Stimulated activated CD8-positive, alpha-beta memory T cell treated with anti-CD3 and anti-CD28 coated beads, Interleukin-4, amount 100 ng/mL, for 48 hours (primary cell): ENCODE measurements at regions not wholly inside any gene's neighbourhood (a gene's known extent, or its start where the extent isn't known, plus 50 kb on each side); places are given as distances from the start of the nearest gene placed in this dataset.
"Not testable (repeated sequence)": the region's sequence is repeated elsewhere in the genome, so short reads cannot be mapped to it uniquely, and the experiment has no call there.

Experiments
- DNase-seq: peaks from one replicate; pipeline ENCODE4 v3.0.0-alpha.2; 2020

DNA sequence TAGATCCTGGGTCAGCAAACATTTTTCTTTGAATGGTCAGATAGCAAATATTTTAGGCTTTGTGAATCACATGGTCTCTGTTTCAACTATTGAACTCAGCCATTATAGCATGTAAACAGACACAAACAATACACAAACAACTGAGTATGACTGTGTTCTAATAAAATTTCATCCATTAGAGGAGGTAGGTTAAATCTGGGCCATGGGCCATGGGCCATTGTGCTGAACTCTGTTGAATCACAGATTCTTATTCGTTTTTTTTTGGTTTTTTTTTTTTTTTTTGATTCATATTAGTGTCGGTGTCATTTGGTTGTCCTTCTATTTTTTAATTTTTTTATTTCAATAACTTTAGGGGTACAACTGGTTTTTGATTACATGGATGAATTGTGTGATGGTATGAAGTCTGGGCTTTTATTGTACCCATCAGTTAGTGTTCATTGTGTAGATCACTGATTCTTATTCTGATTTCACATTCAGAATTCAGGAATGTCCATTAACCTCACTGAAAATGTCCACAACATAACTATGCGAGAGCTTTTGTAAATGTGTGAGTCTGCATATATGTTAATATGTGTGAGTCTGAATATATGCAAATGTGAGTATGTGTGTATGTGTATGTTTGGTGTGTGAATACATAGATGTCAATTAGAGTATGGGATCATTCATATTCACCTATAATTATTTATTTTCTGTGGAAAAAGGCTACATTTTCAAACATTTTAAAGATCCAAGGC is 443.7 kb upstream of the GRM3 start:
- no peak for DNase-seq

DNA sequence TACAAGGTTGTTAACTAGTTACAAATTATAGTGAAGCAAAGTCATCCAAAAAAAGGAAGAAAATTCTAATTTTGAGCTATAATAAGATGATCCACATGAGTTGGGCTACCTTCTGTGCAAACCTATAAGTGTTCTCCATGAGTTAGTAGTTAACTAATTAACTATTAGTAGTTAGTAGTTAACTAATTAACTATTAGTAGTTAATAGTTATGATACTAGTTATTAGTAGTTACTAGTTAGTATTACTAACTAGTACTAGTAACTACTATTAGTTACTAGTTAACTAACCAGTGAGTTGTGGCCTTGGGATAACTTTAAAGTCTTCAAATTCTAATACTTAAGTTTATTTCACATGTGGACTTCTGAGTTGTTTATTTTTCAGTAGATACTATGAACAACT is 453.4 kb upstream of the GRM3 start:
- DNase-seq, result no peak

GRCh38 chr7:86181474-86181873 is 462.2 kb upstream of the GRM3 start:
- DNase-seq, result no peak

DNA sequence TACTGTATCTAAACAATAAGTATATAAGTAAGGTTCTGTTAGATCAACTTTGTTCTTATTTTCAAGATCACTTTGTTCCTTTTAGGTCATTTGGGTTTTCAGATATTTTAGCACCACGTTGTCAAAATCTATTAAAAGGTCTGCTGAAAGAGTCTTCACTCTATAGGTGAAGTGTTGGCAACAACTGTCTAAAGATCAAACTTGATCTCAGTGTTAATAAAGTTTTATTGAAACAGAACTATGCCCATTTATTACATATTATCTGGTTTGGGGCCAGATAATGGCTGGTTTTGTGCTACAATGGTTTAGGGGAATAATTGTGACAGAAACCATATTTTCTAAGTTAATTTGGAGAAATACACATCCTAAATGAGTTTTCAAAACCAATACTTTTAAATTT is 478.9 kb upstream of the GRM3 start:
- no peak for DNase-seq

- no peak for DNase-seq
These were observed 485.6 kb upstream of the GRM3 start for GRCh38 chr7:86158111-86158510.

DNA sequence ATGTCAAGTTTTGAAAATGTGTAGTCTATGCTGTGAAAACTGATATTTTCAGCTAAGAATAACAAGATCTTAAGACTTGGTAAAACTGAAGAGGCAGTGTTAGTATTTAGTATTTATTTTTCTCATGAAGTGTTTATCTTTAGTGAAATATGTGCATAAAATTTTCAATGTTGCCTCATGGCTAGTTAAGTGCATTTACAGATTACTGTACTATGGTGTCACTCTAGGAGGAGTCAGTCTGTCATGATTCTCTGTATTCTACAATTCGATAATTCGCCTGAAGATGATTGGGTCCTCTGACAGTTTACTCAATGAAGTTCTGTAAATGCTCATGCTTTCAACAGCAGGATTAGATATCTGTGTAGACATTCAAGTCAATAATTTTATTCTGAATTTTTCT is 488.1 kb upstream of the GRM3 start:
- no peak for DNase-seq

DNA sequence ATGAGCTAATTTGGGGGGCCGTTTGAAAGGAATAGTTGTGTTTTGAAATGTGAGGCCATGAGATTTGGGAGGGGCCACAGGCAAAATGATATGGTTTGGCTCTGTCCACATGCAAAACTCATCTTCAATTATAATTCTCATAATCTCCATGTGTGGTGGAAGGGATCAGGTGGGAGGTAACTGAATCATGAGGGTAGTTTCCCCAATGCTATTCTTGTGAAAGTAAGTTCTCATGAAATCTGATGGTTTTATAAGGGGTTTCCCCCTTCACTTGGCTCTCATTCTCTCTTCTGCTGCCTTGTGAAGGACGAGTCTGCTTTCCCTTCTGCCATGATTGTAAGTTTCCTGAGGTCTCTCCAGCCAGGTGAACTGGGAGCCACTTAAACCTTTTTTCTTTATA is 490.8 kb upstream of the GRM3 start:
- DNase-seq, result no peak

DNA sequence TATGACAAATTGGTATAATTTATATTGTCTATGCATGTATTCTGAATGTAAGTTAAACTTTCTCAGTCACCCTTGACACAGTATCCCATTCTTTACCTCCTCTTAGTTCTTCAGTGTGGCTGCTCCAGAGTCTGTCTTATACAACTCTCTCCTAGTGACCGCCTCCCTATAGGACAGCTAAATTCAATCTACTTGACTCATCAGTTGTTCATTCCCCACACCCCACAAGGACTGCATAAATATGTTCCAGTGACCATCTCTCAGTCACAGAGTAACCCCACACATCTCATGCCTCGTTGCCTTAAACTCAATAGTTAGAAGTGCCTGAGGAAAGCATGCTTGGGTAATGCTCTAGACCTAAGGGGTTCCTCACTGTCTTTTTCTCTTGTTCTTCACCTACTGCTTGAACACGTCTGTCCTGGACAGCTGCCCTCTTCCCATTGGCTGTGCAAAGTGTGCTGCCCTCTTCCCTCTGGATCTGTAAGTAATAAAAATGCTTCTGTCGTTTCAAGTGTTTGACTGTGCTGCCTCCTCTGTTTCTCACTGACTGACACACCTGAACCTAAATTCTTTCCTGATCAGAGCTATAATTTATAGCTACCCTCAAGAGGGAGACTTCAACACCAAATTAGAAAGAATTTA is 494.6 kb upstream of the GRM3 start:
- no peak for DNase-seq

GRCh38 chr7:86148501-86148900 is 495.2 kb upstream of the GRM3 start:
- no peak for DNase-seq

DNA sequence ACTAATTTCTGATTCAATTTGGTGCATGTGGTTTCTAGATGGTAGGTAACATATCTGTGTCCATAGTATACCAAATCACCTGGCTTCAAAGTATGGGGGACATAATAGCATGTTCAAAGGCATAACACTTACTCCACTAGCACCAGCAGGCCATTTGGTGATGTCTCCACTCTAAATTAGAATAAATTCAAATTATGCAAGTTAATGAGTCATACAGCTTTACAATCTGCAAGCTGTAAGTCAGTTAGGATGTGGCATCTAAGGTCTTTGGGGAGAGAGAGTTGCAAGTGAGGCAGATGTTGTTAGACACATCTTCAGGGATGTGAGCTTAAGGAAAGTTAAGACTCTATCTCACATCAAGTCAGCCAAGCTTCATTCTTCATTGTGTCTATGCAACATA is 506.4 kb upstream of the GRM3 start:
- no peak for DNase-seq

GRCh38 chr7:86130268-86130667 is 513.4 kb upstream of the GRM3 start:
- no peak for DNase-seq

DNA sequence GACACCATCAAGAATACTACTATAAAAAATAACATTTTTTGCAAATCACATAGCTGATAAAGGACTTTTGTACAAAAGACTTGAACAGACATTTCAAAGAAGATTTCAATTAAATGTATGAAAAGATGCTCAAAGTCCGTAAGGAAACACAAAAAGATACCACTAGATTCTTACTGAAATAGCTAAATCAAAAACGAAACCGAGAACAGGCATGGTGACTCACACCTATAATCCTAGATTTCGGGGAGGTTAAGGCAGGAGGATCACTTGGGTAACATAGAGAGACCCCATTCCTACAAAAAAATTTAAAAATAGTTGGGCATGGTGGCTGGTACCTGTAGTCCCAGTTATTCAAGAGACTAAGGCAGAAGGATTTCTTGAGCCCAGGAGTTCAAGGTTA is 520.2 kb upstream of the GRM3 start:
- no peak for DNase-seq

DNA sequence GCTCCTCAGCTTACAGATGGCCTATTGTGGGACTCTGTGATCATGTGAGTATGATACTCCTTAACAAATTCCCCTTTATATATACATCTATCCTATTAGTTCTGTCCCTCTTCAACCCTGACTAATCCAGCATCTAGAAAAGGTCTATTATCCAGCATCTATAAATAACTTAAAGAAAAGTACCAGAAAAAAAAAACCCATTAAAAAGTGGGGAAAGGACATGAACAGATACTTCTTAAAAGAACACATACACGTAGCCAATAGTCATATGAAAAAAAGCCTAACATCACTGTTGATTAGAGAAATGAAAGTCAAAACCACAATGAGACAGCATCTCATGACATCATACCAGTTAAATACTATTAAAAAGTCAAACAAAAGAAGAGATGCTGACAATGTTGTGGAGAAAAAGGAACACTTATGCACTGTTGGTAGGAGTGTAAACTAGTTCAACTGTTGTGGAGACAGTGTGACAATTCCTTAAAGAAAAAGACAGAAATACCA is 549.5 kb upstream of the GRM3 start:
- no peak for DNase-seq

GRCh38 chr7:86091369-86091768 is 552.3 kb upstream of the GRM3 start:
- no peak for DNase-seq

GRCh38 chr7:86089455-86089854 is 554.3 kb upstream of the GRM3 start:
- DNase-seq, result no peak

GRCh38 chr7:86064572-86064971 is 579.1 kb upstream of the GRM3 start:
- DNase-seq, result not testable (repeated sequence)

- DNase-seq, result no peak
These were observed 585.1 kb upstream of the GRM3 start for GRCh38 chr7:86058649-86059048.

- DNase-seq, result no peak
These were observed 592.8 kb upstream of the GRM3 start for GRCh38 chr7:86050918-86051317.

DNA sequence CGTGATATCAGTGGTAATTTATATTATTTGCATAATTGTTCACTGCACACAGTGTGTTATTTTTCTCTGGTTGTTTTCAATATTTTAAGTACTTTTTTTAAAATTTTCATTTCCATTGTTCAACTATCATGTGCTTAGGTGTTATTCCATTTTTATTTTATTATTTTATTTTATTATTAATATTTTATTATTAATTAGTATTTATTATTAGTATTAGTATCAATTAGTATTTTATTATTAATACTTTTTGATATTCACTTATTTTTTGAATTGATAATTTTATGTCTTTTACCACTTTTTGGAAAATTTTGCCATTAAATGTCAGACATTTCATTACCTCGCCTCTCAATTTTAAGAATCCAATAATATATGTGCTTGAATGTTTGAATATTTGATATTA is 593.8 kb upstream of the GRM3 start:
- no peak for DNase-seq

GRCh38 chr7:86045197-86045596 is 598.5 kb upstream of the GRM3 start:
- DNase-seq, result not testable (repeated sequence)

DNA sequence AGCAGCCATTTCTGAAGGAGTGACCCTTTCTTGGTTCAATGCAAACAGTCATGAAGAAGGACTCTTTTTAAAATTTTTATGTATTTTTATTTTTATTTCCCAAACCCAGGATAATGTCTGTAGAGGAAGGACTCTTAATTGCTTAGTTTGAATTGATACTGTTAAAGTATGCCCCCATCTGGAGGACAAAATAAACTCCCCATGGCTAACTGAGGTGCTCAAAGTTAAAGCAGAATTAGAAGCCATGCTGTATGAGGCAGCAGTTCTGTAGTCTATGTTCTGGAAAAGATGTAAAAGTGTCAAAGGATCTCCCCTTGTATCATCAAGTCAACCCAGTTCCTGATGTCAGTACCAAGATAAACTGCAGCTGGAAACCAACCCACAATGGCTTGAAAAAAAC is 617.9 kb upstream of the GRM3 start:
- DNase-seq, result no peak

DNA sequence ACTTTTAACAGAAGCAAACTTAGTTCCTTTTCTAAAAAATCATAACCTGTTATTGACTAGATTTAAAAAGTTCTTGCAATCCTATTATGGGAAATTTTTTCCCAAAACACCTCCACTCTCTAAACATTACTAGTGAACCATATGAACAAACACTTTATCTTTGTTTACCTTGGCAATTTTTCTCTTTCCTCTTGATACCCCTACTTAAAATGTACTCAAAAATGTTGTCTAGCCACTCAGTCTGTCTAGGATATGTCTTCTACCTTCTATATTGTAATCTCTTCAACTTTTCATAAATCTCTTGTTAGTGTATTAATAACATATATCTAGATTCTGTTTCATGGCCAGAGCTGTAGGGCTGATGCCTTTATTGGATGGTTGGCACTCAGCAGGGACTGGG is 630.0 kb upstream of the GRM3 start:
- DNase-seq, result no peak

- no peak for DNase-seq
These were observed 630.7 kb upstream of the GRM3 start for GRCh38 chr7:86012971-86013370.

DNA sequence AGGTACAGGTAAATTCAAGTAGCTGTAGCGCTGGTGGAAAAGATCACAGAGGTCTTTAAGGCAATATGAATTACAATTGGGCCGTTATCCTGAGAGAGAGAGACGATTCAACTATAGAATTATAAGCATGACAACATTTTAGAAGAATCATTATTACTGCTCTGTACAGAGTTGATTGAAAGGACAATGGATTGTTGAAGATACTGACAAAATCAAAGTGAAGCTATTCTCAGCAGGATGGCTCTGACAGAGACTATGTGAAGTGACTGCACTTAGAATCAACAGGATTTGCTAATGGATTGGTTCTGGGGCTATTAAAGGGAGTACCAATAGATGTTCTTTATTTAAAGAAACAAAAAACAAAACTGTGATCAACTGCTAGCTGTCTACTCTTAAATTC is 634.8 kb upstream of the GRM3 start:
- no peak for DNase-seq

DNA sequence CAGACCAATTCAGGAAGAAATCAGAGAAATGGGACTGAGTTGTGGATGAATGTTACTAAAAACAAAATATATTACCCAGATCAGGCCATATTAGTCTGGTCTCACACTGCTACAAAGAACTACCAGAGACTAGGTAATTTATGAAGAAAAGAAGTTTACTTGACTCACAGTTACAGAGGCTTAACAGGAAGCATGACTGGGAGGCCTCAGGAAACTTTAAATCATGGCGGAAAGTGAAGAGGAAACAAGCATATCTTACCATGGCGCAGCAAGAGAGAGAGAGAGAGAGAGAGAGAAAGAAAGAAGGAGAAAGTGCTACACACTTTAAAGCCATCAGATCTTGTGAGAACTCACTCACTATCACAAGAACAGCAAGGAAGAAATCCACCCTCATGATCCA is 636.8 kb upstream of the GRM3 start:
- DNase-seq, result no peak
